Bronchial epithelial cell (primary cell): ENCODE measurements at regions not wholly inside any gene's neighbourhood (a gene's known extent, or its start where the extent isn't known, plus 50 kb on each side); places are given as distances from the start of the nearest gene placed in this dataset.

ENCODE experiments used
- DNase-seq: peaks from one replicate; pipeline ENCODE4 v3.0.0-alpha.2; 2010; ENCODE audit warnings: low read depth
- FAIRE-seq: peaks from 2 replicates; lab custom pipeline; 2011; peaks lifted over from hg19 to GRCh38; lab: Jason Lieb, UNC
- H3K27me3 ChIP-seq: 2 replicates; pipeline ENCODE4 v1.5.1; 2011; ENCODE audit warnings: low read length; ENCODE audit not compliant: control insufficient read depth, insufficient read depth
- H3K36me3 ChIP-seq: 2 replicates; pipeline ENCODE4 v1.5.1; 2011; ENCODE audit warnings: low read length; ENCODE audit not compliant: control insufficient read depth, insufficient read depth
- H3K4me3 ChIP-seq: 2 replicates; pipeline ENCODE4 v1.5.1; 2011; ENCODE audit warnings: mild to moderate bottlenecking, low read depth, low read length, control low read depth
- CTCF ChIP-seq: IDR thresholded peaks from 2 replicates; pipeline ENCODE4 v1.5.1; 2011; ENCODE audit warnings: mild to moderate bottlenecking, moderate library complexity, low read length, control low read depth, inconsistent platforms; ENCODE audit not compliant: insufficient read depth, severe bottlenecking

- FAIRE-seq (peak; percentile 13), DNase-seq (no peak)
- H3K4me3 ChIP-seq: no peak overlapping the region
- no peaks in the 10 kb centered on the region for H3K36me3 ChIP-seq
- H3K27me3 ChIP-seq: no peaks in the 10 kb centered on the region
- TF ChIP-seq CTCF: no peak
These were observed 55.0 kb upstream of the APC start for GRCh38 chr5:112682621-112683061.

- H3K4me3 ChIP-seq: no peak overlapping the region
- no peak for FAIRE-seq
- no peaks in the 10 kb centered on the region for H3K36me3 ChIP-seq
- no peak for TF ChIP-seq CTCF
- no peak for DNase-seq
- H3K27me3 ChIP-seq: no peaks in the 10 kb centered on the region
These were observed 53.6 kb upstream of the APC start for GRCh38 chr5:112684121-112684520.

GRCh38 chr5:112684737-112685136 is 52.9 kb upstream of the APC start:
- no peak for FAIRE-seq
- Histone ChIP-seq H3K36me3 (no peaks in the 10 kb centered on the region), H3K4me3 (no peak overlapping the region), H3K27me3 (no peaks in the 10 kb centered on the region)
- no peak for DNase-seq
- no peak for TF ChIP-seq CTCF

- Histone ChIP-seq H3K36me3 (no peaks in the 10 kb centered on the region), H3K4me3 (no peak overlapping the region), H3K27me3 (no peaks in the 10 kb centered on the region)
- no peak for TF ChIP-seq CTCF
- DNase-seq: no peak
- FAIRE-seq: no peak
These were observed 52.3 kb upstream of the APC start for GRCh38 chr5:112685386-112685785.

- DNase-seq (no peak), FAIRE-seq (no peak)
- Histone ChIP-seq H3K4me3 (no peak overlapping the region), H3K27me3 (no peaks in the 10 kb centered on the region), H3K36me3 (no peaks in the 10 kb centered on the region)
- no peak for TF ChIP-seq CTCF
These were observed 51.8 kb upstream of the APC start for GRCh38 chr5:112685931-112686330.

GRCh38 chr5:112686675-112687074 is 51.0 kb upstream of the APC start:
- no peak for DNase-seq
- no peak for TF ChIP-seq CTCF
- H3K27me3 ChIP-seq: no peaks in the 10 kb centered on the region
- H3K36me3 ChIP-seq: no peaks in the 10 kb centered on the region
- no peak for FAIRE-seq
- H3K4me3 ChIP-seq: no peak overlapping the region
